Fibroblast of skin of back (primary cell): ENCODE measurements at regions not wholly inside any gene's neighbourhood (a gene's known extent, or its start where the extent isn't known, plus 50 kb on each side); places are given as distances from the start of the nearest gene placed in this dataset.

Source experiments
- DNase-seq: peaks from one replicate; pipeline ENCODE4 v3.0.0-alpha.2; 2013

- DNase-seq: no peak
Measured at GRCh38 chr1:82465024-82465423, 664.3 kb downstream of the ADGRL2 start.

DNA sequence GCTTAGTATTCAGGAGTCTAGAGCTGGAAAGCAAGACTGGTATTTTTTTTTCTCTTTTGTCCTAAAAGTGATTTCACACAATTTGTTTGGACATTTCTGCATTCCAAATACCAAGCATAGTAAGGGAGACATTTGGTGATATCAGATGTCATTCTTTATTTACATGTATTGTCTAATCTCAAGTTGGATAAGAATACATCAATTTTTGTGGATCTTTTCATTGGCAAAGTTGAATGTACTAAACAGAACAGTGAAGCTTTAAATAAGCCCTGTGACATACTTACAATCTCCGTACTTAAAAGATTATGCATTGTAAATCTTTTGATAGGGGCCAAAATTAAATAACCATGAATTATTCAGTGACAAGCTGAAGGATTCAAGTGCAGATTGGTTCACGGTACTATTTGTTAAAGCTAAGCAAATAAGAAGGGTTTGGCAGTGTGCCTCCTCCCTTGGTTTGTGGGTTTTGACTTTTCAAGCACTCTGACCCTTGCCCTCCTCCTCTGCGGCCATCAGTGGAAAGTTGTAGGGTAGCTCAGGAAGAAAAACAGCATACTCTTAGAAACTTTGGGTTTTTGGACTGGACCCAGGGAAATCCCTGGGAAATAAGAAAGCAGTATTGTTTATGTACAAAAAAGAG, 663.7 kb downstream of the ADGRL2 start:
- peak; percentile 24 for DNase-seq

DNA sequence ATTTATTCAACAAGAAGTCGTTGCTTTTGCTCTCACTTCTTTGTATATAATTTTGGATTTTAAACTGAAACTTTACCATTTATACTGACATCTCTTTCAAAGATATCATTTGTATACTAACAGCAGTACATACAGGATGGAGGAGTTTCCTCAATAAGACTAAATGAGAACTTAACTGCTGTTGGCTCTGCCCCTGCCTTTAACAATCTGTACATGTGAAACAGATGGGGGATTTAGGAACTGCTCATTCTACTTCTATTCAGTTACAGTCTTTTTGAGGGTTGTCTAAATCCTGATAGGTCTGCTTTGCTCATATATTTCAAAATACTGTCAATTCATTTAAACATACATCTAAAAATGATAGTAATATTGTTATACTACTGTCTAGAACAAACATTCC, 663.2 kb downstream of the ADGRL2 start:
- no peak for DNase-seq

DNA sequence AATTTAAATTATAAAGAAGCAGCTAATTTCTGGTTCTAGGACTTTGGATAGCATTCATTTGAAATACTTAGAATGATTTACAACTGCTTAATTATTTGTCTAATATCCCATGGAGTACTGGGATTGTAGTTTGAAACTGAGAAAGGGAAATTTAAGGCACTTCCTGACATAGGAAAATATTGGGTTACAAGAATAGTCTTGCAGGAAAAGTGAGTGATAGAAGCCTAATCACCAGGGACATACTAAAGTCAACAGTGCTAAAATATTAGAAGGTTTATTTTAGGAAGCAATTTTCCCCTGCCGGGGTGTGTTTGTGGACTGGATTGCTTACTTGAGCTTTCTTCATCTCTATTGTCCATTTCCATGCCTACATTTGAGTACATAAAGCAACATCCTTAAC, 661.6 kb downstream of the ADGRL2 start:
- no peak for DNase-seq

DNA sequence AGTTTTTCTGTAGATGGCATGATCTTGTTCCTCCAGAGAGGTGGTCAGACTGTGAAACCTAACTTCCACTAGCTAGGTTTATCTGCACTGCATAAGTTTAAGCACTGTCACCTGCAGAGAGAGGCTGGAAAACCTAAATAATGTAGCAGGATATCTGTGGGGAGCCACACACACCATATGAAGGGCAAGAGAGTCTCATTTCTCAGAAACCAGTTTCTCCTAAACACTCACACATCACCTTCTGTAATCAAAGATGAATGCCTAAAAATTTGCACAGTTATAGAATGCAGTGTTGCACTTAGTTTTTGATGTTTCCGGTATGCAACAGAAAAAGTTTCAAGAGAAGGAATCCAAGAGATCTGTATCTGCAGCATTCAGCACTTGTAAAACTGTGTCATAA, 654.6 kb downstream of the ADGRL2 start:
- DNase-seq: peak; percentile 11

DNA sequence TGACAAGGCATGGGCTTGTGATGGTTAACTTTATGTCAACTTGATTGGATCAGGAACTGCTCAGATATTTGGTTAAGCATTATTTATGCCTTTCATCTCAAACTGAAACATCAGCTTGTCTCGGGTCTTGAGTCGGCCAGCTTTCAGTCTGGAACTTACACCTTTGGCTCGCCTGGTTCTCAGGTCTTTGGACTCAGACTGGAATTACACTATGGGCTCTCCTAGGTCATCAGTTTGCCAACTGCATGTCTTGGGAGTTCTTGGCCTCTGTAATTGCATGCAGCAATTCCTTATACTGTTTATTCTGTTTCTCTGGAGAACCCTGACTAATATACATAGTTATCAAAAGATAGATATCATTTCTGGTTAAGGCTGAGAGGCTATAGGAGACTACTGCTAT, 653.7 kb downstream of the ADGRL2 start:
- DNase-seq: peak; percentile 10

DNA sequence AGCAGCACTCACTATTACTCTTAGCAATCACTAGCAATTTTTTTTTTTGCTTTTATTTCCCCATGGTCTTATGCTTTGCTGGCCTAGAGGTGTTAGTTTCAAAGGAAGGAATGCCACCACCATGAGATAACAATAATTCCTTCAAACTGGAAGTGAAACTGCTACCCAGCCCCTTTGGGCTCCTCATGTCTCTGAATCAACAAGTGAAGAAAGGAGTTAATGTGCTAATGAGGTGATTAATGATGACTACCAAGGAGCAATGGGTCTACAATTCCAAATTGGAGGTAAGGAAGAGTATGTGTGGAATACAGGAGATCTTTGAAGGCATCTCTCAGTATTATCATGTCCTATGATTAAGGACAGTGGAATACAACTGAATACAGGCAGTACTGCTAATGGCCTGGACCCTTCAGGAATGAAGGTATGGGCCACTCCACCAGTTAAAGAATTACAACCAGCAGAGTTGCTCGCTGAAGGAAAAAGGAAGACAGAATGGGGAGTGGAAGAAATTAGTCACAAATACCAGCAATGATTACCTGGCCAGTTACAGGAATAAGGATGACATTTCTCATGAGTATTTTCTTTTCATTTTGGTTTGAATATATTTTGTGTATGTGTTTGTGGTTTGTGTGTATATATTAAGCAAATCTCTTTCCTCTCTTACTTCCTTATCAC, 652.9 kb downstream of the ADGRL2 start:
- DNase-seq: no peak

DNA sequence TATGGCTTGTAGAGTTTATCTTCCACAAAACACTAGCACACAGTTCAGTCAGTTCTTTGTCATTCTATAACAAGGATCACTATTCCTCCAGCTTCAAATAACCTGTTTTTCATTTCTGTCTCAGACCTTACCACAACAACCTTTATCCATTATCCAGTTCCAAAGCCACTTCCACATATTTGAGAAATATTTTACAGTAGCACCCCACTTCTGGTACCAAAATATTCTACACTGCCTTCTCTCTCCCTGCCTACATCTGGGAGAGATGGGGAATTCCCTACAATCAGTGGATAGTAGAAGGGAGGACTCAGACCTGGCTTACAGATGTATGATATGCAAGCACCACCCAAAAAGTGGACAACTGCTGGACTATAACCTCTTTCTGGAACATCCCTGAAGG, 651.4 kb downstream of the ADGRL2 start:
- DNase-seq: no peak

- DNase-seq: no peak
Measured at GRCh38 chr1:82451191-82451590, 650.5 kb downstream of the ADGRL2 start.

DNA sequence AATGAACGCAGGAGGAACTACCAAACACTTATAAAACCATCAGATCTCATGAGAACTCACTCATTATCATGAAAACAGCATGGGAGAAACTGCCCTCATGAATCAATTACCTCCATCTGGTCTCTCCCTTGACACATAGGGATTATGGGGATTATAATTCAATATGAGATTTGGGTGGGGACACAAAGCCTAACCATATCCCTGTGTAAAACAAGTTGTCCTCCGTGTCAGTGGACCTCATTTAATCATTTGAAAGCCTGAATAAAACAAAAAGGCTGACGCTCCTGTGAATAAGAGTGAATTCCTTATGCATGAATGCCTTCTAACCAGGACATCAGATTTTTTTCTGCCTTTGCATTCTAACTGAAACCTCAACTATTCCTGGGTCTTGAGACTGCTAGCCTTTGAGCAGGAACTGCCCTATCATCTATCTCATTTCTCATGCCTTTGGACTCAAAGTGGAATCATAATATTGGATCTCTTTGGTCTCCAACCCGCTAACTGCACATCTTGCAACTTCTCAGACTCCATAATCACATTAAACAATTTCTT, 648.8 kb downstream of the ADGRL2 start:
- peak; percentile 71 for DNase-seq

- DNase-seq: no peak
Measured at GRCh38 chr1:82446955-82447354, 646.2 kb downstream of the ADGRL2 start.

GRCh38 chr1:82446236-82446635, 645.5 kb downstream of the ADGRL2 start:
- peak; percentile 8 for DNase-seq

GRCh38 chr1:82445827-82446226, 645.1 kb downstream of the ADGRL2 start:
- DNase-seq: no peak

GRCh38 chr1:82445132-82445531, 644.4 kb downstream of the ADGRL2 start:
- no peak for DNase-seq

DNA sequence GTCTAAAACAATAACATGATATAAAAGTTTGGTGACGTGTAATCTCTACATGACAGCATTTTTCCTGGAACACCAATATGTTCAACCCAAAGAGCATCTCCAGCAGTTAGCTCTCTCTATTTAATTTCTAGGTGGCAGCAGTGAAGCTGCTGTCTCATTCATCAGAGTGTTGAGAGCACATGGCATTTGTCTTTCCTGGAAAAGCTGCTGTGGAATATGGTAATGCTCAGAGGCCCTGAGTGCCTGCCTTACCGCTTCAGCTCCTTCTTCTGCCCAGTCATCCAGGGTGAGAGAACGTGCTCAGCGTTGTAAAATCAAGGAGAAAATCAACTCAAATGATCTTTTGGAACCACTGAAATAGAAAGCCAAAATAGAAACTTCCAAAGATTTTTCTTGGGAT, 640.7 kb downstream of the ADGRL2 start:
- no peak for DNase-seq

DNA sequence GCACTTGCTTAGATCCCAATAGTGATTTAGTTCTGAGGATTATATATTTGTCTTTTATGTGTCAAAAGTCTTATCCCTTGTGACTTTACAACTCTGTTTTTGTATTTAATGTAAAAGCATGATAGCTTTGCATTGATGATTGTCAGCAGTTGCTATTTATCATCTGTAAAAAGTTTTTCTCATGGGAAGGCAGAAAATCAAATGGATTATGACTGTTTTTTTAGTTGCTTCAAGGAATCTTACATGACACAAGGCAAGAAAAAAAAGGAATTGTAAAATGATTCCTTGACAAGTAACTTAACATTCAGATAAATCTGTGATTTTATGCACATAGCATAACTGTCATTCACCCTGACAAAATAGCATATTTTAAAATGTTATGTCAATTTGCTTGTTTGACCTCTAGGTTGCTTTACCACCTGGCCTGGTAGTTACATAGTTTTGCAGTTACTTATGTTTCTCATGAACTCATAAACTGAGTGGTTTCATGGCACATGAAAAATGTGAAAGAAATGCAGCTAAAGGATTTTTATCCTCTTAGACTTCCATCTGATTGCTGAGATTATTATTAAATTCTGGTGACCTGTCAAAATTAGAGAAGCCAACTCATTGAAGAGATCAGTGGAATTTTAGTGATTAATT, 622.6 kb downstream of the ADGRL2 start:
- DNase-seq: peak; percentile 4

GRCh38 chr1:82421782-82422181, 621.0 kb downstream of the ADGRL2 start:
- DNase-seq: no peak

- no peak for DNase-seq
Measured at GRCh38 chr1:82420584-82420983, 619.9 kb downstream of the ADGRL2 start.

GRCh38 chr1:82411605-82412004, 610.9 kb downstream of the ADGRL2 start:
- DNase-seq: no peak

GRCh38 chr1:82405333-82405732, 604.6 kb downstream of the ADGRL2 start:
- no peak for DNase-seq

GRCh38 chr1:82401116-82401515, 600.4 kb downstream of the ADGRL2 start:
- DNase-seq: no peak

DNA sequence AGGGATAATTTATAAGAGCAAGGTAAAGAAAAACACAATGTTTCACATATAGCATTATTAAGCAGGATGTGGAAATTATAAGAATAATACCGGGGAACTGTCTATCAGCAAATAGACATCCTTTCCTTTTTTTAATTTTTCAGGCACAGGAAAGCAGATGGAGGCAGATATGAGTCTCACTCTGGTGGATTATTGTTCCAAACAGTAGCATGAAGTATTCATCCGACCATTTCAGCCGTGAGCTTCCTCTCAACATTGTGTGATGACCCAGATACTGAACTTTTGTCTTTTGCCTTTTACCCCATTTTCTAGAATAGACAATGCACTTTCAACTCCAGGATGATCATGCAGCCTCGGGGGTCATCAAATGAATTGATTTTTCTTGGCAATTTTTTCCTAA, 599.8 kb downstream of the ADGRL2 start:
- no peak for DNase-seq

DNA sequence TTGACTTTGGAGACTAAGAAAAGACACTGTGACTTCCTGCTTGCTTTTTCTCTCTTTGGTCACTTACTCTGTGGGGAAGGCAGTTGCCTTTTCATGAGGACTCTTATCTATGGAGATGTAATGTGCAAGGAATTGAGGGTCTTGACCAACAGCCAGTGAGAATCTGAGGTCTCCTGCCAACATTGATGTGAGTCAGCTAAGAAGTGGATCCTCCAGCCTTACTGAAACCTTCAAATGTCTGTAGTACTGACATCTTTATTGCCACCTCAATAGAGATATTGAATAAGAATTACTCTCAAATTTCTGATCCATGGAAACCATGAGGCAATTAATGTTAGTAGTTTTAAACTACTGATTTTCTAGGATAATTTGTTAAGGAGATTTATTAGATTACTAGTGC, 598.4 kb downstream of the ADGRL2 start:
- DNase-seq: peak; percentile 60

DNA sequence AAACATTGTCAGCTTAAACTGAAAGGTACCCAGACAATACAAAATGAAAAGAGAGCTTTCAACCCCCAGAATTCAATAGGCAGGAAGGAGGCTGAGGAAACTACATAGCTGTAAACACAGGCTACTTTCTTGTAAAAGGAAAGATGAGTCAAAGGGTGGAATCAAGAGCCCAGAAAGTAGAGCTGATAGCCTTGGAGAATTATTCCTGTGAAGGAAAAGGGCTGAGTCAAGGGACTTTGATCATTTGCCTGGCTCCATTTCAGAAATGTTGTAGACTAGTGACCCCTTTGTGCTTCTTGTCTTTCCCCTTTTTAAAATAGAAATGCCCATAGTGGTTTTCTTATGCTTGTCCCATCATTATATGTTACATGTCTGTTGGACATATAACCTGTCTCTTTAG, 597.6 kb downstream of the ADGRL2 start:
- DNase-seq: peak; percentile 12
